IPS DF 6.9 (cell line): ENCODE measurements at regions not wholly inside any gene's neighbourhood (a gene's known extent, or its start where the extent isn't known, plus 50 kb on each side); places are given as distances from the start of the nearest gene placed in this dataset.
"Not testable (repeated sequence)": the region's sequence is repeated elsewhere in the genome, so short reads cannot be mapped to it uniquely, and the experiment has no call there.

Experiments
- DNase-seq: peaks from one replicate; pipeline ENCODE4 v3.0.0-alpha.2; 2013; ENCODE audit warnings: low read depth, low spot score
- H3K27ac ChIP-seq: one replicate; pipeline ENCODE4 v1.5.1; 2013; ENCODE audit warnings: low read length, control low read depth
- H3K27me3 ChIP-seq: 2 replicates; pipeline ENCODE4 v1.6.1; 2013; ENCODE audit warnings: mild to moderate bottlenecking, low read length; ENCODE audit not compliant: control insufficient read depth, insufficient read depth
- H3K36me3 ChIP-seq: 2 replicates; pipeline ENCODE4 v1.6.1; 2013; ENCODE audit warnings: low read length; ENCODE audit not compliant: control insufficient read depth, insufficient read depth
- H3K4me1 ChIP-seq: 2 replicates; pipeline ENCODE4 v1.6.1; 2013; ENCODE audit warnings: low read length; ENCODE audit not compliant: control insufficient read depth, insufficient read depth
- H3K4me3 ChIP-seq: 2 replicates; pipeline ENCODE4 v1.5.1; 2013; ENCODE audit warnings: mild to moderate bottlenecking, low read length
- H3K9me3 ChIP-seq: 2 replicates; pipeline ENCODE4 v1.6.1; 2013; ENCODE audit warnings: low read length, inconsistent platforms; ENCODE audit not compliant: control insufficient read depth, insufficient read depth
- WGBS: extraction: QIAGEN DNeasy Blood & Tissue Kit; methylation state at CpG from one replicate; pipeline ENCODE4 v1.1.7; 2013; ENCODE audit warnings: mixed read lengths, missing lambda C conversion rate; ENCODE audit not compliant: insufficient read length, insufficient coverage; 5-methylcytosine and 5-hydroxymethylcytosine counted together

GRCh38 chr20:53676987-53677386 lies 83.3 kb upstream of the ZNF217 start:
- no peak overlapping the region for H3K4me3 ChIP-seq
- no peaks in the 10 kb centered on the region for H3K36me3 ChIP-seq
- H3K27ac ChIP-seq, result no peak overlapping the region
- no peaks in the 10 kb centered on the region for H3K9me3 ChIP-seq
- WGBS, result no CpG with 5 or more reads among the region's 8 CpGs
- no peak for DNase-seq
- H3K27me3 ChIP-seq, result no peaks in the 10 kb centered on the region
- no peaks in the 10 kb centered on the region; the same call in 1 of the 2 replicates for H3K4me1 ChIP-seq

DNA sequence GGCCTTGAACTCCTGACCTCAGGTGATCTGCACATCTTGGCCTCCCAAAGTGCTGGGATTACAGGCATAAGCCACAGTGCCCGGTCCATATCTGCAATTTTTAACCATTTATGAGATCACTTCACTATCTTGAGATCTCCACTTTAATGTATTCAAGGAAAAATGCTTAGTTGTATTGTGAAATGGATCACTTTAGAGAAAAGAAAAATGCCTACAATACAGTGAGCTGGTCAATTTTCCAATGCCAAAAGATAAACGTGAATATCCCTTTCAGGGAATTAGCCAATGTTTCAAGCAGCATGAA lies 82.8 kb upstream of the ZNF217 start:
- no peaks in the 10 kb centered on the region; the same call in 1 of the 2 replicates for H3K4me1 ChIP-seq
- no CpG with 5 or more reads among the region's 2 CpGs for WGBS
- no peak overlapping the region for H3K27ac ChIP-seq

DNA sequence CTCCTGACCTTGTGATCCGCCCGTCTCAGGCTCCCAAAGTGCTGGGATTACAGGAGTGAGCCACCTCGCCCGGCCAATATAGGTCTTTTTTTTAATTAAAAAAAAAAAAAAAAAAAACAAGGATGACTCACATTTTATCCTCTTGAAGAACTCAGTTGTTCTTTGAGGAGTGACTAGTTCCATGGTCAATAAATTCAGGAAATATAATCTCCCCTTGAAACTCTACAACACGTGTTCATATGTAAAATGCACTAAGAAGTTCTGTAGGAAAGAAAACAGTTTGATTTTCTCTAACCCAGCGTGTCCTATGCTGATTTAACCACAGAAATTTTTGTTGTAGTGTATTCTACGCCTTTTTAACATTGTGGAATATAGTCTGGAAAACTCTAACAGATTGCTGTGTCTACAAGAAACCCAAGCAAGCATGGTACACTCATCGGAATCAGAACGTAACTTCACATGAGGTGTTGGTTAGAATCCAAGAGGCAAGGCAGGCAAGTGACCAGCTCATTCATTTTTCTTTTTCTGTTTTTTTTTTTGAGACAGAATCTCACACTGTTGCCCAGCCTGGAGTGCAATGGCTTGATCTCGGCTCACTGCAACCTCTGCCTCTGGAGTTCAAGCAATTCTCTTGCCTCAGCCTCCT lies 79.0 kb upstream of the ZNF217 start:
- no peak for DNase-seq
- Histone ChIP-seq H3K9me3 (no peaks in the 10 kb centered on the region), H3K36me3 (no peaks in the 10 kb centered on the region), H3K4me3 (no peak overlapping the region), H3K4me1 (no peaks in the 10 kb centered on the region; the same call in 1 of the 2 replicates), H3K27me3 (no peaks in the 10 kb centered on the region), H3K27ac (no peak overlapping the region)
- WGBS, result no CpG with 5 or more reads among the region's 10 CpGs

More for the DNA sequence above, 82.8 kb upstream of the ZNF217 start:
- Histone ChIP-seq H3K9me3 (no peaks in the 10 kb centered on the region), H3K4me3 (no peak overlapping the region), H3K27me3 (no peaks in the 10 kb centered on the region), H3K36me3 (no peaks in the 10 kb centered on the region)
- DNase-seq, result no peak

GRCh38 chr20:53671370-53671769 lies 77.7 kb upstream of the ZNF217 start:
- no peaks in the 10 kb centered on the region for H3K9me3 ChIP-seq
- H3K36me3 ChIP-seq, result no peaks in the 10 kb centered on the region
- WGBS, result no CpG with 5 or more reads among the region's 2 CpGs
- H3K4me3 ChIP-seq, result no peak overlapping the region
- H3K27me3 ChIP-seq, result no peaks in the 10 kb centered on the region
- no peak for DNase-seq
- no peak overlapping the region for H3K27ac ChIP-seq
- no peaks in the 10 kb centered on the region for H3K4me1 ChIP-seq

DNA sequence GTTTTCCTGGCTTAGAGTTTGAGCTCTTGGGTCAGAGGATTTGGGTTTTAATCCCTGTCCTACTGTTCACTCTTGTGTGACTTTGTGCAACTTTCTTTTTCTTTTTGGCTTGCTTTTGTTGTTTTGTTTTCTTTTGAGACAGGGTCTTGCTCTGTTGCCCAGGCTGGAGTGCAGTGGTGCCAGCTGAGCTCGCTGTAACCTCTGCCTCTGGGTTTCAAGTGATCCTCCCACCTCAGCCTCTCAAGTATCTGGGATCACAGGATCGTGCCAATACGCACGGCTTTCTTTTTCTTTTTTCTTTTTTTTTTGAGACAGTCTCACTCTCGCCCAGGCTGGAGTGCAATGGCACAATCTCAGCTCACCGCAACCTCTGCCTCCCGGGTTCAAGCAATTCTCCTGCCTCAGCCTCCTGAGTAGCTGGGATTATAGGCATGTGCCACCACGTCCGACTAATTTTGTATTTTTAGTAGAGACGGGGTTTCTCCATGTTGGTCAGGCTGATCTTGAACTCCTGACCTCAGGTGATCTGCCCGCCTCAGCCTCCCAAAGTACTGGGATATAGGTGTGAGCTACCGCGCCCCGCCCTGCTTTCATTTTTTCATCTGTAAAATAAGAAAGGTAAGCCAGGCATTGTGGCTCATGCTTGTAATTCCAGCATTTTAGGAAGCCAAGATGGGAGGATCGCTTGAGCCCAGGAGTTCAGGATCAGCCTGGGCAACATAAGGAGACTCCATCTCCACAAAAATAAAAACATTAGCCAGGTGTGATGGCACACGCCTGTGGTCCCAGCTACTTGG lies 76.1 kb upstream of the ZNF217 start:
- DNase-seq, H3K27me3 ChIP-seq, H3K27ac ChIP-seq, H3K4me3 ChIP-seq, H3K36me3 ChIP-seq, H3K4me1 ChIP-seq, H3K9me3 ChIP-seq: not testable (repeated sequence)
- WGBS, result no CpG with 5 or more reads among the region's 16 CpGs

- Histone ChIP-seq H3K4me1 (no peaks in the 10 kb centered on the region), H3K27me3 (no peaks in the 10 kb centered on the region), H3K4me3 (no peak overlapping the region), H3K9me3 (no peaks in the 10 kb centered on the region), H3K27ac (no peak overlapping the region), H3K36me3 (no peaks in the 10 kb centered on the region)
- WGBS, result no CpG with 5 or more reads among the region's 9 CpGs
- DNase-seq, result no peak
These were observed 75.4 kb upstream of the ZNF217 start for GRCh38 chr20:53668992-53669391.

GRCh38 chr20:53666144-53666543 lies 72.5 kb upstream of the ZNF217 start:
- no peaks in the 10 kb centered on the region for H3K27me3 ChIP-seq
- no peak for DNase-seq
- H3K36me3 ChIP-seq, result no peaks in the 10 kb centered on the region
- H3K4me1 ChIP-seq, result no peaks in the 10 kb centered on the region
- H3K4me3 ChIP-seq, result no peak overlapping the region
- no peak overlapping the region for H3K27ac ChIP-seq
- no peaks in the 10 kb centered on the region for H3K9me3 ChIP-seq
- WGBS, result no CpG with 5 or more reads among the region's 6 CpGs

GRCh38 chr20:53664121-53664520 lies 70.5 kb upstream of the ZNF217 start:
- no peak overlapping the region for H3K4me3 ChIP-seq
- no peaks in the 10 kb centered on the region for H3K9me3 ChIP-seq
- no peaks in the 10 kb centered on the region for H3K27me3 ChIP-seq
- H3K4me1 ChIP-seq, result peaks cover 2% of the 10 kb centered on the region
- no CpG with 5 or more reads among the region's 4 CpGs for WGBS
- no peak overlapping the region for H3K27ac ChIP-seq
- H3K36me3 ChIP-seq, result no peaks in the 10 kb centered on the region
- DNase-seq, result no peak

- not testable (repeated sequence) for H3K4me1 ChIP-seq, H3K27ac ChIP-seq, H3K27me3 ChIP-seq, DNase-seq, H3K36me3 ChIP-seq, H3K9me3 ChIP-seq, H3K4me3 ChIP-seq
- WGBS, result no CpG with 5 or more reads among the region's 5 CpGs
These were observed 69.9 kb upstream of the ZNF217 start for GRCh38 chr20:53663521-53663920.

DNA sequence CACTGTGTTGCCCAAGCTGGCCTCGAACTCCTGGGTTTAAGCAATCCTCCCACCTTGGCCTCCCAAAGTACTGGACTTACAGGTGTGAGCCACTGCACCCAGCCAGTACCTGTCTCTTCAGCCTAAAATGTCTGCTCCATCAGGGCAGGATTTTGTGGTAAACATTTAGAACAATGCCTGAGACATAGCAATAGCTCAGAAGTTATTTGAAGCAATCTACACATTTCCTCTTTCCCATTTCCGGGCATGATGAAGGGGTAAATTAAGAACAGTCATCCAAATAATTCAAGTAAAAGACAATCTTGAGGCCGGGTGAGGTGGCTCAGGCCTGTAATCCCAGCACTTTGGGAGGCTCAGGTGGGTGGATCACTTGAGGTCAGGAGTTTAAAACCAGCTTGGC lies 69.0 kb upstream of the ZNF217 start:
- Histone ChIP-seq H3K9me3 (no peaks in the 10 kb centered on the region), H3K27me3 (no peaks in the 10 kb centered on the region), H3K4me1 (peaks cover 2% of the 10 kb centered on the region), H3K36me3 (no peaks in the 10 kb centered on the region), H3K4me3 (no peak overlapping the region), H3K27ac (no peak overlapping the region)
- DNase-seq, result no peak
- WGBS, result no CpG with 5 or more reads among the region's 3 CpGs

DNA sequence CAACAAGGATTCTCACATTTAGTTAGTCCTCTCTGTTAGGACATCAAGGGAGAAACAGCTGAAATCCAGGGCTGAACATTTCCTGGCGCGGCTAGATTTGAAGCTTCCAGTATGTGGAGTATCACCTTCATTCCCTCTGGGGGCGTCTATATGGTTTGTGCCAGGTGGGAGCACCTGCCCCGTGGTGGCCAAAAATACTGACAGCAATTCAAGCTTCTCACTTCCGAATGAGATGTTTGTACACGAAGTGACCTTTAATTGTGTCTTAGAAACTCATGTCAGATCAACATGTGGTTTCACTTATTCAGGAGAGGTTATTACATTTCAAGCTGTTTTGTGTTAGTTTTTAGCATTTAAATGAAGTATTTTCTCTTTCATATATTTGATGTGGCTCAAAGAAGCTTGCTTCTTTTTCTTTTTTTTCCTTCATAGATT lies 67.3 kb upstream of the ZNF217 start:
- Histone ChIP-seq H3K27me3 (no peaks in the 10 kb centered on the region), H3K4me1 (peaks cover 2% of the 10 kb centered on the region), H3K36me3 (no peaks in the 10 kb centered on the region), H3K9me3 (no peaks in the 10 kb centered on the region), H3K27ac (no peak overlapping the region), H3K4me3 (no peak overlapping the region)
- DNase-seq, result no peak
- WGBS, result no CpG with 5 or more reads among the region's 6 CpGs
